ENCODE measurements at regions not wholly inside any gene's neighbourhood (a gene's known extent, or its start where the extent isn't known, plus 50 kb on each side); places are given as distances from the start of the nearest gene placed in this dataset.

- no peak overlapping the region for H3K27ac ChIP-seq (ENCODE audit: low read depth, low read length)
- no peak overlapping the region for H3K4me3 ChIP-seq (ENCODE audit: low read length)
- H3K4me1 ChIP-seq (ENCODE audit: control insufficient read depth, insufficient read depth, low read length), result no peaks in the 10 kb centered on the region
- H3K9ac ChIP-seq (ENCODE audit: low read length), result no peak overlapping the region
- H3K27me3 ChIP-seq (ENCODE audit: control insufficient read depth, insufficient read depth, low read length), result no peaks in the 10 kb centered on the region
- H3K36me3 ChIP-seq (ENCODE audit: control insufficient read depth, insufficient read depth, low read length), result no peaks in the 10 kb centered on the region
These were observed 76.2 kb upstream of the PPP2R2D start for GRCh38 chr10:131824371-131825149.

- H3K9ac ChIP-seq (ENCODE audit: low read length), result no peak overlapping the region
- H3K27ac ChIP-seq (ENCODE audit: low read depth, low read length), result no peak overlapping the region
- no peaks in the 10 kb centered on the region for H3K4me1 ChIP-seq (ENCODE audit: control insufficient read depth, insufficient read depth, low read length)
- no peaks in the 10 kb centered on the region for H3K36me3 ChIP-seq (ENCODE audit: control insufficient read depth, insufficient read depth, low read length)
- no peak overlapping the region for H3K4me3 ChIP-seq (ENCODE audit: low read length)
- H3K27me3 ChIP-seq (ENCODE audit: control insufficient read depth, insufficient read depth, low read length), result no peaks in the 10 kb centered on the region
These were observed 75.5 kb upstream of the PPP2R2D start for GRCh38 chr10:131825150-131825848.

DNA sequence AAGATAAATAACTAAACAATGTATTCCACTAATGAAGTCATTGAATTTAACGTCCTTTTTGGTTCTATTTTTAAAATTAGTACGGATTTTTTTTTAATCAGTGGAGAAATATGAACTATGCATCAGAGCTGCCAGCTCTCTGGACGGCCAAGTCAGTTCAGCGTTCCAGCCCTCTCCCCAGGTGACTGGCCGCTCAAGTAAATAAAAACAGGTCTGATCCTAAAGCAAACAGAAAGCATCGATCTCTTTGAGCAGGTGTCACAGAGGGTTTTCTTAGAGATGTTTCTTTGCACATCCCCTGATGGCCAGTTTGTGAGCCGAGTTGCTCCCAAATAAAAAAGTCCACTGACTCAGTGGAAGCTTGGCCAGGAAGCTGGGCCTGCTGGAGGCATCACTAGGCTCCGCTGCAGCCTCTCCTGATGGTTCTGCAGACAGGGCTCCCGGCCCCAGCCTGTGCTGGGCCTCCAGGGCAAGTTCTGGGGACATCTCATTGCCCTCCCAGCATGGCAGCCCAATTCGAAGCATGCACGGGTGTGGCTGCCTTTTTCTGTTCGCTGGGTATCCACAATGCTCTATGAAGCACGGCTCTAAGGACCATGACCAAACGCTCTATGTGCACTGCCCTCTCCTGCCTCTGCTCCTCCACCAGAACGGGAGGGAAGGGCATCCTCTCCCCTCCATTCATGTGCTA is 74.7 kb upstream of the PPP2R2D start:
- no peaks in the 10 kb centered on the region for H3K4me1 ChIP-seq (ENCODE audit: control insufficient read depth, insufficient read depth, low read length)
- H3K36me3 ChIP-seq (ENCODE audit: control insufficient read depth, insufficient read depth, low read length), result no peaks in the 10 kb centered on the region
- H3K27ac ChIP-seq (ENCODE audit: low read depth, low read length), result no peak overlapping the region
- H3K27me3 ChIP-seq (ENCODE audit: control insufficient read depth, insufficient read depth, low read length), result no peaks in the 10 kb centered on the region
- H3K9ac ChIP-seq (ENCODE audit: low read length), result no peak overlapping the region
- no peak overlapping the region for H3K4me3 ChIP-seq (ENCODE audit: low read length)

DNA sequence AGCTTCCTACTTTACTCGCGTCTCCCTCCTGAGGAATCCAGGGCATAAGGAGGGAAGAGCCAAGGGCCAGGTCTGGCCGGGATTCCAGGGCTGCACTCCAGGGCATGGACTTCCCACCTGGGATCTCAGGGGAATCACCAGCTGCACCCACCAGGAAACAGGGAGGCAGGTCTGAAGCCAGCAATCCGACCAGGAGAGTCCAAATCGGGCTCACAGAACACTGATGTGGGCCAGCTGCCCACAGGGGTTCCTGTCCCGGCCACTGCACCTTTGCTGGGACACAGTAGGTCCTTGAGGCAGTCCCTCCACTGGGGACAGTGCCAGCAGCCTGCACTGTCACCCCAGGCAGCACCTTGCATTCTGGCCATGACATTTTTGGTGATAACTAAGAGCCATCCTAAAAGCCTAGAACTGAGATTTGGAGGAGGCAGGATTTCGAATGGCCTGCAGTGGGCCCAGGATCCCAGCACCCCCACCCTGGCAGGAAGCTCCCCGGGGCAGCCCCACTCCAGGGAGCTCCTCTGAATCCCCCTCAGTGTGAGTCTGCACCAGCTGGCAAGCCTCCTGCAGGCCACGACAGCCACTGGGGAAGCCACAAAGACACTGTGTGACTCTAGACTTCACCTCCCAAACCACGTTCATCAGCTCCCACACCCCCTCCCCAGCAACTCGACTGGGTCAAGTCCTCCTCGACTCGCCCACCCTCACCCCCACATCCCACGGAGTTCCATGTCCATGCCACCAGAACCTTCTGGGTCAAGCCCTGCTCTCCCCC is 71.5 kb upstream of the PPP2R2D start:
- H3K36me3 ChIP-seq (ENCODE audit: control insufficient read depth, insufficient read depth, low read length), result no peaks in the 10 kb centered on the region
- no peak overlapping the region for H3K9ac ChIP-seq (ENCODE audit: low read length)
- no peaks in the 10 kb centered on the region for H3K4me1 ChIP-seq (ENCODE audit: control insufficient read depth, insufficient read depth, low read length)
- H3K4me3 ChIP-seq (ENCODE audit: low read length), result no peak overlapping the region
- no peak overlapping the region for H3K27ac ChIP-seq (ENCODE audit: low read depth, low read length)
- H3K27me3 ChIP-seq (ENCODE audit: control insufficient read depth, insufficient read depth, low read length), result no peaks in the 10 kb centered on the region

- H3K4me3 ChIP-seq (ENCODE audit: low read length), result no peak overlapping the region
- H3K36me3 ChIP-seq (ENCODE audit: control insufficient read depth, insufficient read depth, low read length), result no peaks in the 10 kb centered on the region
- no peaks in the 10 kb centered on the region for H3K27me3 ChIP-seq (ENCODE audit: control insufficient read depth, insufficient read depth, low read length)
- no peak overlapping the region for H3K9ac ChIP-seq (ENCODE audit: low read length)
- H3K4me1 ChIP-seq (ENCODE audit: control insufficient read depth, insufficient read depth, low read length), result no peaks in the 10 kb centered on the region
- no peak overlapping the region for H3K27ac ChIP-seq (ENCODE audit: low read depth, low read length)
These were observed 70.2 kb upstream of the PPP2R2D start for GRCh38 chr10:131830446-131831130.

GRCh38 chr10:131831561-131831960 is 69.2 kb upstream of the PPP2R2D start:
- Histone ChIP-seq H3K27ac (ENCODE audit: low read depth, low read length) (no peak overlapping the region), H3K4me1 (ENCODE audit: control insufficient read depth, insufficient read depth, low read length) (no peaks in the 10 kb centered on the region), H3K9ac (ENCODE audit: low read length) (no peak overlapping the region), H3K4me3 (ENCODE audit: low read length) (no peak overlapping the region), H3K36me3 (ENCODE audit: control insufficient read depth, insufficient read depth, low read length) (no peaks in the 10 kb centered on the region), H3K27me3 (ENCODE audit: control insufficient read depth, insufficient read depth, low read length) (no peaks in the 10 kb centered on the region)

GRCh38 chr10:131832056-131832685 is 68.6 kb upstream of the PPP2R2D start:
- no peak overlapping the region for H3K9ac ChIP-seq (ENCODE audit: low read length)
- H3K4me3 ChIP-seq (ENCODE audit: low read length), result no peak overlapping the region
- no peaks in the 10 kb centered on the region for H3K36me3 ChIP-seq (ENCODE audit: control insufficient read depth, insufficient read depth, low read length)
- H3K27ac ChIP-seq (ENCODE audit: low read depth, low read length), result no peak overlapping the region
- H3K27me3 ChIP-seq (ENCODE audit: control insufficient read depth, insufficient read depth, low read length), result no peaks in the 10 kb centered on the region
- no peaks in the 10 kb centered on the region for H3K4me1 ChIP-seq (ENCODE audit: control insufficient read depth, insufficient read depth, low read length)

- no peaks in the 10 kb centered on the region for H3K36me3 ChIP-seq (ENCODE audit: control insufficient read depth, insufficient read depth, low read length)
- H3K27ac ChIP-seq (ENCODE audit: low read depth, low read length), result no peak overlapping the region
- no peaks in the 10 kb centered on the region for H3K4me1 ChIP-seq (ENCODE audit: control insufficient read depth, insufficient read depth, low read length)
- H3K4me3 ChIP-seq (ENCODE audit: low read length), result no peak overlapping the region
- H3K27me3 ChIP-seq (ENCODE audit: control insufficient read depth, insufficient read depth, low read length), result no peaks in the 10 kb centered on the region
- no peak overlapping the region for H3K9ac ChIP-seq (ENCODE audit: low read length)
These were observed 67.8 kb upstream of the PPP2R2D start for GRCh38 chr10:131833013-131833412.

DNA sequence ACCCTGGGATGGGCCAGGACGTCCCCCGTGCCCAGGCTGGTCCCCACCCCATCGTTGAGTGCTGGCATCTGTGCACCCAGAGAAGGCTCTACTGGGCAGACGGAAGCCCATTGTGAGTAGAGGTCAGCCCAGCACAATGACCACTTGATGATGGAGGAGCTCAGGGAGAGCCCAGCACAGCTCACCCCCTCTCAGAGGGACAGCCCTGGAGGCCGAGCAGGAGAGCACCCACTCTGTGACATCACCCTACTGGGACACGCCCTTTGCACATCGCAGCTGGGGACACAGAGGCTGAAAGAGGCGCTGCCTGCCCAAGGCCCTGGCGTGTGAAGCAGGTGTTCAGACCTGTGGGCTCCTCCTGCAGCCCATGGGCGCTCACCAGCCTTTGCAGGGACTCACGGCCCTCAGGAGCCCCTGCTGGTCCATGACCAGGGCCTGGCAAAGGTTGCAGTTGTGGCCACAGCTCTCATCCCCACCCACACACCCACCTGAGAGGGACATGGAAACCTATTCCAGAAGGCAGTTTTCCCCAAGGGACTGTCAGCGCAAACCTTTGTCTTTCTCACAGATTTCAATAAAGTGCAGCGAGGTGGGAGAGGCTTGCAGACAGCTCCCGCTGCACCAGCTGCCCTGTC is 67.2 kb upstream of the PPP2R2D start:
- Histone ChIP-seq H3K36me3 (ENCODE audit: control insufficient read depth, insufficient read depth, low read length) (no peaks in the 10 kb centered on the region), H3K4me3 (ENCODE audit: low read length) (no peak overlapping the region), H3K27ac (ENCODE audit: low read depth, low read length) (no peak overlapping the region), H3K4me1 (ENCODE audit: control insufficient read depth, insufficient read depth, low read length) (no peaks in the 10 kb centered on the region), H3K27me3 (ENCODE audit: control insufficient read depth, insufficient read depth, low read length) (no peaks in the 10 kb centered on the region), H3K9ac (ENCODE audit: low read length) (no peak overlapping the region)

DNA sequence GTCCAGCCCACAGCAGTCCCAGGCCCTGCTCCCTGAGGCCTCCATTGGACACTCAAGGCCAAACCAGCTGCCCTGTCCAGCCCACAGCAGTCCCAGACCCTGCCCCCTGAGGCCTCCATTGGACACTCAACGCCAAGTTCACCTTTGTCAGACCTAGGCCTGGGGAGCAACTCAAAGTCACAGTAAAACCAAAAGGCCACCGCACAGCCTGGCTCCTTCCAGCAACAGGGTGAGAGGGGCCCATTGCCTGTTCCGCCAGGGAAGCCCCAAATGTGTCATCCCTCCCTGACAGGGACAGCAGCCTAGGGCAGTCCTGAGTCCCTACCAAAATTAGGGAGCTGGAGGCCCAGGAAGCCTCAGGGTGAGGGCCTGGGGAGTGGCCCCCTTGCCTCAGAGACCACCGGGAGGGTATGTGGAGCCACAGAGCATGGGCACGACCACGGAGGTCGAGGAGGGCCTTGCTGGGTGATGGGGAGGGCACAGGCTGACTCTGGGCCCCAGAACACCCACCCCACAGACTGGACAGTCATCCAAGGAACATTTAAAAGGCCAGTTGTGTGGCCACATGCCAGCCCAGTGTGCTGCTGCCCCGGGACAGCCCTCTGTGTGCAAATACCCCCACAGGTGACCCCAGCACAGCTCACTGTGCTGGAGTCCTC is 66.5 kb upstream of the PPP2R2D start:
- H3K27ac ChIP-seq (ENCODE audit: low read depth, low read length), result no peak overlapping the region
- H3K9ac ChIP-seq (ENCODE audit: low read length), result no peak overlapping the region
- H3K4me1 ChIP-seq (ENCODE audit: control insufficient read depth, insufficient read depth, low read length), result no peaks in the 10 kb centered on the region
- H3K4me3 ChIP-seq (ENCODE audit: low read length), result no peak overlapping the region
- no peaks in the 10 kb centered on the region for H3K36me3 ChIP-seq (ENCODE audit: control insufficient read depth, insufficient read depth, low read length)
- H3K27me3 ChIP-seq (ENCODE audit: control insufficient read depth, insufficient read depth, low read length), result no peaks in the 10 kb centered on the region

All from rectal smooth muscle tissue (tissue), 1 donor.